GM12878 (cell line): ENCODE measurements at regions not wholly inside any gene's neighbourhood (a gene's known extent, or its start where the extent isn't known, plus 50 kb on each side); places are given as distances from the start of the nearest gene placed in this dataset.

Source experiments
- ATAC-seq: fragments of 200-7000 bp; cut with Tn5 transposase; 3 replicates; pipeline ENCODE4 v1.9.1; 2020; ENCODE audit warnings: mild to moderate bottlenecking, moderate library complexity
- BruUV-seq: library from RNA; stranded (reverse); fragments of 400-500 nt; replicated peaks from 2 replicates; lab custom pipeline; 2021; lab: Mats Ljungman, UMichigan
- CTCF ChIA-PET: fragments of 300-600 bp; sonication (Branson Sonifier 250); formaldehyde crosslinking; extraction: SDS; loops from one replicate; lab custom pipeline; 2021; ENCODE audit warnings: inconsistent platforms; lab: Yijun Ruan, JAX
- POLR2A ChIA-PET: fragments of 350-600 bp; formaldehyde crosslinking; extraction: SDS; loops from one replicate; lab custom pipeline; 2021; ENCODE audit warnings: inconsistent platforms; lab: Charles Lee
- RAD21 ChIA-PET: fragments of 300-600 bp; sonication (Branson Sonifier 250); formaldehyde crosslinking; loops from one replicate; lab custom pipeline; 2023; ENCODE audit warnings: antibody characterized with exemption; ENCODE audit not compliant: unreplicated experiment; lab: Charles Lee
- SMC1A ChIA-PET: fragments of 300-600 bp; sonication (Branson Sonifier 250); formaldehyde crosslinking; loops from one replicate; lab custom pipeline; 2023; ENCODE audit not compliant: unreplicated experiment, uncharacterized antibody; lab: Charles Lee
- DNase-seq: peaks from one replicate; pipeline ENCODE4 v3.0.0-alpha.2; 2011; ENCODE audit warnings: low read depth, low spot score
- FAIRE-seq: peaks from 3 replicates; lab custom pipeline; 2011; peaks lifted over from hg19 to GRCh38; lab: Jason Lieb, UNC
- H2AFZ ChIP-seq: 2 replicates; pipeline ENCODE4 v1.6.0; 2011; ENCODE audit warnings: low read depth, low read length, control low read depth; ENCODE audit not compliant: control insufficient read depth
- H3K27ac ChIP-seq: 2 replicates; pipeline ENCODE4 v1.5.1; 2011; ENCODE audit warnings: control low read depth; ENCODE audit not compliant: control insufficient read depth, insufficient read depth
- H3K27me3 ChIP-seq, 2 experiments: replicated peaks in 1 of 2; 2 replicates each; pipeline versions ENCODE4 v1.6.0 to v1.6.1; 2011; ENCODE audit warnings: low read length in 1 of 2; ENCODE audit not compliant: control insufficient read depth in 2 of 2, insufficient read depth in 2 of 2
- H3K36me3 ChIP-seq, 2 experiments: 2 replicates each; pipeline ENCODE4 v1.5.1; 2011; ENCODE audit warnings: low read length in 1 of 2; ENCODE audit not compliant: control insufficient read depth in 2 of 2, insufficient read depth in 2 of 2
- H3K4me1 ChIP-seq: 2 replicates; pipeline ENCODE4 v1.6.1; 2011; ENCODE audit warnings: mild to moderate bottlenecking, low read length, moderate library complexity, mixed read lengths; ENCODE audit not compliant: control insufficient read depth, insufficient read depth
- H3K4me2 ChIP-seq: 2 replicates; pipeline ENCODE4 v1.6.0; 2011; ENCODE audit warnings: control low read depth; ENCODE audit not compliant: control insufficient read depth, insufficient read depth
- H3K4me3 ChIP-seq: fragments of 200-600 bp; sonication (generic); 2 replicates; pipeline ENCODE4 v1.5.1; 2016
- H3K79me2 ChIP-seq: 2 replicates; pipeline ENCODE4 v1.6.0; 2011; ENCODE audit warnings: low read length; ENCODE audit not compliant: control insufficient read depth, insufficient read depth
- H3K9ac ChIP-seq: 2 replicates; pipeline ENCODE4 v1.8.0; 2011; ENCODE audit warnings: low read length, control low read depth, mixed read lengths; ENCODE audit not compliant: control insufficient read depth, insufficient read depth
- H3K9me3 ChIP-seq: replicated peaks from 3 replicates; pipeline ENCODE4 v1.5.1; 2011; ENCODE audit warnings: mild to moderate bottlenecking, low read length; ENCODE audit not compliant: control insufficient read depth, insufficient read depth
- H4K20me1 ChIP-seq: 2 replicates; pipeline ENCODE4 v1.6.0; 2011; ENCODE audit not compliant: control insufficient read depth, insufficient read depth
- ASH2L ChIP-seq: fragments of 300-600, 200-600 bp; sonication (generic); IDR thresholded peaks from 2 replicates; pipeline ENCODE4 v1.6.1; 2017; ENCODE audit warnings: low read depth, mild to moderate bottlenecking, borderline replicate concordance
- HDAC6 ChIP-seq: fragments of 200-600 bp; sonication (generic); IDR thresholded peaks from one replicate; pipeline ENCODE4 v1.8.0; 2017; ENCODE audit warnings: antibody characterized with exemption; ENCODE audit not compliant: unreplicated experiment
- MTA3 ChIP-seq: IDR thresholded peaks from 2 replicates; pipeline ENCODE4 v1.6.1; 2012; ENCODE audit warnings: low read length, inconsistent platforms, borderline replicate concordance
- NR2C2 ChIP-seq: IDR thresholded peaks from 2 replicates; pipeline ENCODE4 v1.6.1; 2011; ENCODE audit warnings: borderline replicate concordance, low read depth; ENCODE audit not compliant: control insufficient read depth, insufficient read length
- NR2F1 ChIP-seq: fragments of 450-650 bp; conservative IDR thresholded peaks from 2 replicates; pipeline ENCODE4 v1.6.1; 2017; ENCODE audit warnings: mild to moderate bottlenecking
- POLR2A ChIP-seq: IDR thresholded peaks from 2 replicates; pipeline ENCODE4 v1.6.1; 2011; ENCODE audit warnings: low read depth, mild to moderate bottlenecking, low read length
- POLR2AphosphoS2 ChIP-seq: IDR thresholded peaks from 2 replicates; pipeline ENCODE4 v1.6.1; 2011; ENCODE audit warnings: low read depth, mild to moderate bottlenecking, low read length, improper control_type of control experiment, moderate library complexity
- SMAD5 ChIP-seq: IDR thresholded peaks from 2 replicates; pipeline ENCODE4 v1.6.1; 2016; ENCODE audit warnings: antibody characterized with exemption, low read depth
- in situ Hi-C: fragments of 300-500 bp; cut with MboI; formaldehyde crosslinking; loops from 9 replicates; pipeline ENCODE4 v1.14.3; 2018; ENCODE audit warnings: mixed read lengths
- intact Hi-C: fragments of 100-400 bp; cut with micrococcal nuclease; formaldehyde crosslinking; loops from one replicate; pipeline ENCODE4 v1.14.2; 2022; ENCODE audit not compliant: unreplicated experiment
- TF ChIP-seq, protein P1 (sequence below): fragments of 450-650 bp; IDR thresholded peaks from 2 replicates; pipeline ENCODE4 v1.6.1; 2014; ENCODE audit warnings: mild to moderate bottlenecking
- TF ChIP-seq, protein P2 (sequence below): IDR thresholded peaks from 2 replicates; pipeline ENCODE4 v1.6.1; 2011; ENCODE audit warnings: low read depth, mild to moderate bottlenecking, low read length, moderate library complexity, borderline replicate concordance; ENCODE audit errors: extremely low read depth
- TF ChIP-seq, protein P3 (sequence below): fragments of 450-650 bp; IDR thresholded peaks from 2 replicates; pipeline ENCODE4 v1.6.1; 2017; ENCODE audit warnings: mild to moderate bottlenecking, moderate library complexity

DNA sequence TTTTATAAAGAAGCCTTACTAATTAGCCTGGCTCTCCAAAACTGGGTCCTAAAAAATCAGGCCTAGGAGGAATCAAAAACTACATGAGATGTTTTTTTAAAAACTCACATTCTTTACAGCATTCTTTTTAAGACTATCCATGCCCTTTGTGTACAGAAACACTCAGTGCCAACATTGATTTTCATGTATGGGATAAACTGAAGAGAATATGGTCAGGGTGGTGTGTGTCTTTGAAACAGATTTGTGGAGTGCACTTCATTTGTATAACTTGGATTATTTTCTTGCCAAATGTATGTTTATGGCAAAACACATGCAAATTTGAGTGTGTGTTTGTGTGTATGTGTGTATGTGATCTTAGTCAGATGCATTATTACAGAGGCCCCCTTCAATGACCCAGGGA, 283.6 kb upstream of the ATP5MC3 start:
- ChIA-PET POLR2A (no interaction called here), CTCF (no interaction called here), RAD21 (no interaction called here), SMC1A (no interaction called here)
- Histone ChIP-seq H3K9ac (no peak overlapping the region), H2AFZ (no peak overlapping the region), H3K9me3 (no peaks in the 10 kb centered on the region), H3K27me3 (no peaks in the 10 kb centered on the region), H3K79me2 (no peaks in the 10 kb centered on the region), H3K4me3 (no peak overlapping the region), H3K4me2 (no peak overlapping the region), H3K4me1 (no peaks in the 10 kb centered on the region), H3K27ac (no peak overlapping the region), H3K36me3 (no peaks in the 10 kb centered on the region), H4K20me1 (no peaks in the 10 kb centered on the region)
- intact Hi-C loops: no loop called here
- TF ChIP-seq ASH2L (no peak), HDAC6 (no peak), SMAD5 (no peak), POLR2AphosphoS2 (no peak), MTA3 (no peak), POLR2A (no peak), NR2F1 (no peak), NR2C2 (no peak)
- TF ChIP-seq, protein P1, sequence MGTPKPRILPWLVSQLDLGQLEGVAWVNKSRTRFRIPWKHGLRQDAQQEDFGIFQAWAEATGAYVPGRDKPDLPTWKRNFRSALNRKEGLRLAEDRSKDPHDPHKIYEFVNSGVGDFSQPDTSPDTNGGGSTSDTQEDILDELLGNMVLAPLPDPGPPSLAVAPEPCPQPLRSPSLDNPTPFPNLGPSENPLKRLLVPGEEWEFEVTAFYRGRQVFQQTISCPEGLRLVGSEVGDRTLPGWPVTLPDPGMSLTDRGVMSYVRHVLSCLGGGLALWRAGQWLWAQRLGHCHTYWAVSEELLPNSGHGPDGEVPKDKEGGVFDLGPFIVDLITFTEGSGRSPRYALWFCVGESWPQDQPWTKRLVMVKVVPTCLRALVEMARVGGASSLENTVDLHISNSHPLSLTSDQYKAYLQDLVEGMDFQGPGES: no peak
- TF ChIP-seq, protein P2, sequence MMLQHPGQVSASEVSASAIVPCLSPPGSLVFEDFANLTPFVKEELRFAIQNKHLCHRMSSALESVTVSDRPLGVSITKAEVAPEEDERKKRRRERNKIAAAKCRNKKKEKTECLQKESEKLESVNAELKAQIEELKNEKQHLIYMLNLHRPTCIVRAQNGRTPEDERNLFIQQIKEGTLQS: no peak
- TF ChIP-seq, protein P3, sequence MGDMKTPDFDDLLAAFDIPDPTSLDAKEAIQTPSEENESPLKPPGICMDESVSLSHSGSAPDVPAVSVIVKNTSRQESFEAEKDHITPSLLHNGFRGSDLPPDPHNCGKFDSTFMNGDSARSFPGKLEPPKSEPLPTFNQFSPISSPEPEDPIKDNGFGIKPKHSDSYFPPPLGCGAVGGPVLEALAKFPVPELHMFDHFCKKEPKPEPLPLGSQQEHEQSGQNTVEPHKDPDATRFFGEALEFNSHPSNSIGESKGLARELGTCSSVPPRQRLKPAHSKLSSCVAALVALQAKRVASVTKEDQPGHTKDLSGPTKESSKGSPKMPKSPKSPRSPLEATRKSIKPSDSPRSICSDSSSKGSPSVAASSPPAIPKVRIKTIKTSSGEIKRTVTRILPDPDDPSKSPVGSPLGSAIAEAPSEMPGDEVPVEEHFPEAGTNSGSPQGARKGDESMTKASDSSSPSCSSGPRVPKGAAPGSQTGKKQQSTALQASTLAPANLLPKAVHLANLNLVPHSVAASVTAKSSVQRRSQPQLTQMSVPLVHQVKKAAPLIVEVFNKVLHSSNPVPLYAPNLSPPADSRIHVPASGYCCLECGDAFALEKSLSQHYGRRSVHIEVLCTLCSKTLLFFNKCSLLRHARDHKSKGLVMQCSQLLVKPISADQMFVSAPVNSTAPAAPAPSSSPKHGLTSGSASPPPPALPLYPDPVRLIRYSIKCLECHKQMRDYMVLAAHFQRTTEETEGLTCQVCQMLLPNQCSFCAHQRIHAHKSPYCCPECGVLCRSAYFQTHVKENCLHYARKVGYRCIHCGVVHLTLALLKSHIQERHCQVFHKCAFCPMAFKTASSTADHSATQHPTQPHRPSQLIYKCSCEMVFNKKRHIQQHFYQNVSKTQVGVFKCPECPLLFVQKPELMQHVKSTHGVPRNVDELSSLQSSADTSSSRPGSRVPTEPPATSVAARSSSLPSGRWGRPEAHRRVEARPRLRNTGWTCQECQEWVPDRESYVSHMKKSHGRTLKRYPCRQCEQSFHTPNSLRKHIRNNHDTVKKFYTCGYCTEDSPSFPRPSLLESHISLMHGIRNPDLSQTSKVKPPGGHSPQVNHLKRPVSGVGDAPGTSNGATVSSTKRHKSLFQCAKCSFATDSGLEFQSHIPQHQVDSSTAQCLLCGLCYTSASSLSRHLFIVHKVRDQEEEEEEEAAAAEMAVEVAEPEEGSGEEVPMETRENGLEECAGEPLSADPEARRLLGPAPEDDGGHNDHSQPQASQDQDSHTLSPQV: no peak
- FAIRE-seq (no peak), DNase-seq (no peak), ATAC-seq (no peak)
- no TSS peak for BruUV-seq
- in situ Hi-C loops: no loop called here
